SKM-1 treated with dmso at 0.1 percent for 144 hours (cell line): ENCODE measurements at regions not wholly inside any gene's neighbourhood (a gene's known extent, or its start where the extent isn't known, plus 50 kb on each side); places are given as distances from the start of the nearest gene placed in this dataset.

Experiments used
- DNase-seq: peaks from one replicate; lab custom pipeline; 2025; ENCODE audit not compliant: unreplicated experiment; lab: John Stamatoyannopoulos, UW

- DNase-seq = no peak
Measured at GRCh38 chr6:148265054-148265453, 77.6 kb upstream of the SASH1 start.

GRCh38 chr6:148269386-148269785 is 73.3 kb upstream of the SASH1 start:
- no peak for DNase-seq

GRCh38 chr6:148271711-148272439 is 70.8 kb upstream of the SASH1 start:
- no peak for DNase-seq

- no peak for DNase-seq
Measured at GRCh38 chr6:148272597-148272996, 70.0 kb upstream of the SASH1 start.

- DNase-seq = no peak
Measured at GRCh38 chr6:148273962-148274752, 68.5 kb upstream of the SASH1 start.

- DNase-seq = no peak
Measured at GRCh38 chr6:148274809-148275208, 67.8 kb upstream of the SASH1 start.

GRCh38 chr6:148285205-148285604 is 57.4 kb upstream of the SASH1 start:
- no peak for DNase-seq

GRCh38 chr6:148286563-148286962 is 56.1 kb upstream of the SASH1 start:
- no peak for DNase-seq

- no peak for DNase-seq
Measured at GRCh38 chr6:148287623-148288333, 54.9 kb upstream of the SASH1 start.

GRCh38 chr6:148288541-148288940 is 54.1 kb upstream of the SASH1 start:
- DNase-seq = no peak

GRCh38 chr6:148289153-148289552 is 53.5 kb upstream of the SASH1 start:
- no peak for DNase-seq

- no peak for DNase-seq
Measured at GRCh38 chr6:148291876-148292275, 50.8 kb upstream of the SASH1 start.
